OCI-LY1 (cell line): ENCODE measurements at regions not wholly inside any gene's neighbourhood (a gene's known extent, or its start where the extent isn't known, plus 50 kb on each side); places are given as distances from the start of the nearest gene placed in this dataset.

Experiments
- H2AFZ ChIP-seq: fragments of 200-600 bp; sonication (generic), shearing (Covaris generic); 2 replicates; pipeline ENCODE4 v1.6.0; 2014; ENCODE audit warnings: antibody characterized with exemption, mild to moderate bottlenecking, low read length
- H3F3A ChIP-seq: fragments of 200-600 bp; sonication (generic), shearing (Covaris generic); 2 replicates; pipeline ENCODE4 v1.6.0; 2014; ENCODE audit warnings: mild to moderate bottlenecking, antibody characterized with exemption, low read length, moderate library complexity; ENCODE audit not compliant: insufficient read depth
- H3K27ac ChIP-seq: fragments of 200-600 bp; sonication (generic); 2 replicates; pipeline ENCODE4 v1.5.1; 2014; ENCODE audit warnings: low read length, mixed run types, mild to moderate bottlenecking, low read depth; ENCODE audit not compliant: poor library complexity, severe bottlenecking
- H3K27me3 ChIP-seq: fragments of 200-600 bp; sonication (generic); 2 replicates; pipeline ENCODE4 v1.6.0; 2014; ENCODE audit warnings: antibody characterized with exemption, mild to moderate bottlenecking, low read length, moderate library complexity; ENCODE audit not compliant: insufficient read depth
- H3K36me3 ChIP-seq: fragments of 200-600 bp; sonication (generic); 2 replicates; pipeline ENCODE4 v1.6.1; 2014; ENCODE audit warnings: mild to moderate bottlenecking, antibody characterized with exemption, low read length, moderate library complexity, mixed read lengths; ENCODE audit not compliant: insufficient read depth
- H3K4me1 ChIP-seq: fragments of 200-600 bp; sonication (generic); 2 replicates; pipeline ENCODE4 v1.5.1; 2014; ENCODE audit warnings: mild to moderate bottlenecking, low read length, moderate library complexity; ENCODE audit not compliant: insufficient read depth, severe bottlenecking
- H3K4me2 ChIP-seq: fragments of 200-600 bp; sonication (generic), shearing (Covaris generic); 2 replicates; pipeline ENCODE4 v1.6.1; 2014; ENCODE audit warnings: low read length
- H3K4me3 ChIP-seq: fragments of 200-600 bp; sonication (generic); 2 replicates; pipeline ENCODE4 v1.5.1; 2014; ENCODE audit warnings: low read length, low read depth, mild to moderate bottlenecking, mixed read lengths; ENCODE audit not compliant: poor library complexity, severe bottlenecking
- H3K79me2 ChIP-seq: fragments of 200-600 bp; shearing (Covaris generic); 2 replicates; pipeline ENCODE4 v1.6.1; 2016; ENCODE audit warnings: mixed run types, low read length, mixed read lengths; ENCODE audit not compliant: insufficient read depth
- H3K9ac ChIP-seq: fragments of 200-600 bp; sonication (generic), shearing (Covaris generic); 2 replicates; pipeline ENCODE4 v1.6.1; 2014; ENCODE audit warnings: mild to moderate bottlenecking, low read length, mixed read lengths
- H3K9me2 ChIP-seq: fragments of 200-600 bp; sonication (generic), shearing (Covaris generic); 2 replicates; pipeline ENCODE4 v1.6.1; 2014; ENCODE audit warnings: low read depth, mild to moderate bottlenecking, low read length, mixed read lengths
- H3K9me3 ChIP-seq: fragments of 200-600 bp; shearing (Covaris generic); 2 replicates; pipeline ENCODE4 v1.6.1; 2014; ENCODE audit warnings: low read length, mixed read lengths
- H4K20me1 ChIP-seq: fragments of 200-600 bp; sonication (generic), shearing (Covaris generic); 2 replicates; pipeline ENCODE4 v1.6.0; 2016; ENCODE audit warnings: mild to moderate bottlenecking, low read length; ENCODE audit not compliant: insufficient read depth
- CTCF ChIP-seq: fragments of 200-600 bp; sonication (generic), shearing (Covaris generic); IDR thresholded peaks from 2 replicates; pipeline ENCODE4 v1.5.1; 2017; ENCODE audit warnings: mild to moderate bottlenecking, antibody characterized with exemption, low read length, moderate library complexity, mixed read lengths
- EZH2 ChIP-seq: fragments of 200-600 bp; sonication (generic), shearing (Covaris generic); IDR thresholded peaks from 2 replicates; pipeline ENCODE4 v1.8.0; 2017; ENCODE audit warnings: borderline replicate concordance, mixed run types, mild to moderate bottlenecking, antibody characterized with exemption, low read length, moderate library complexity, mixed read lengths

GRCh38 chr1:230574502-230574901, 67.8 kb upstream of the COG2 start:
- Histone ChIP-seq H3K9me2 (no peaks in the 10 kb centered on the region), H2AFZ (no peak overlapping the region), H3F3A (no peaks in the 10 kb centered on the region), H3K4me2 (no peak overlapping the region), H3K79me2 (no peaks in the 10 kb centered on the region), H3K4me1 (no peaks in the 10 kb centered on the region), H3K27ac (no peak overlapping the region), H3K27me3 (no peaks in the 10 kb centered on the region), H3K9me3 (no peaks in the 10 kb centered on the region), H3K36me3 (no peaks in the 10 kb centered on the region), H3K9ac (no peak overlapping the region), H3K4me3 (no peak overlapping the region), H4K20me1 (no peaks in the 10 kb centered on the region)
- no peak for TF ChIP-seq EZH2
- TF ChIP-seq CTCF = no peak

- Histone ChIP-seq H4K20me1 (no peaks in the 10 kb centered on the region), H3F3A (no peaks in the 10 kb centered on the region), H2AFZ (no peak overlapping the region), H3K4me1 (no peaks in the 10 kb centered on the region), H3K27me3 (no peaks in the 10 kb centered on the region), H3K9me2 (no peaks in the 10 kb centered on the region), H3K27ac (no peak overlapping the region), H3K4me2 (no peak overlapping the region), H3K36me3 (no peaks in the 10 kb centered on the region), H3K9ac (no peak overlapping the region), H3K4me3 (no peak overlapping the region), H3K79me2 (no peaks in the 10 kb centered on the region), H3K9me3 (no peaks in the 10 kb centered on the region)
- TF ChIP-seq CTCF = no peak
- no peak for TF ChIP-seq EZH2
Observed at GRCh38 chr1:230573658-230574057, 68.6 kb upstream of the COG2 start.

- TF ChIP-seq EZH2 (no peak), CTCF (no peak)
- Histone ChIP-seq H3K4me1 (no peaks in the 10 kb centered on the region), H3K9me3 (no peaks in the 10 kb centered on the region), H3K36me3 (no peaks in the 10 kb centered on the region), H3K4me3 (no peak overlapping the region), H3F3A (no peaks in the 10 kb centered on the region), H3K9me2 (no peaks in the 10 kb centered on the region), H3K4me2 (no peak overlapping the region), H3K27ac (no peak overlapping the region), H2AFZ (no peak overlapping the region), H3K79me2 (no peaks in the 10 kb centered on the region), H3K9ac (no peak overlapping the region), H4K20me1 (no peaks in the 10 kb centered on the region), H3K27me3 (no peaks in the 10 kb centered on the region)
Observed at GRCh38 chr1:230572121-230573105, 69.9 kb upstream of the COG2 start.
